HG03460 (cell line): ENCODE measurements at regions not wholly inside any gene's neighbourhood (a gene's known extent, or its start where the extent isn't known, plus 50 kb on each side); places are given as distances from the start of the nearest gene placed in this dataset.

Experiments used
- ATAC-seq: cut with Tn5 transposase; IDR thresholded peaks from one replicate; pipeline ENCODE4 v1.9.1; 2021; ENCODE audit not compliant: unreplicated experiment

- no peak for ATAC-seq
Measured at GRCh38 chr18:77811503-77811902, 561.9 kb downstream of the GALR1 start.

GRCh38 chr18:77815666-77816338 lies 566.2 kb downstream of the GALR1 start:
- no peak for ATAC-seq

GRCh38 chr18:77818328-77818727 lies 568.7 kb downstream of the GALR1 start:
- no peak for ATAC-seq

- no peak for ATAC-seq
Measured at GRCh38 chr18:77820472-77820871, 570.8 kb downstream of the GALR1 start.

GRCh38 chr18:77821892-77822291 lies 572.2 kb downstream of the GALR1 start:
- ATAC-seq, result no peak

- no peak for ATAC-seq
Measured at GRCh38 chr18:77822632-77823031, 573.0 kb downstream of the GALR1 start.

- no peak for ATAC-seq
Measured at GRCh38 chr18:77833807-77834206, 584.2 kb downstream of the GALR1 start.

- ATAC-seq, result no peak
Measured at GRCh38 chr18:77851802-77852201, 602.2 kb downstream of the GALR1 start.

GRCh38 chr18:77853859-77854258 lies 604.2 kb downstream of the GALR1 start:
- ATAC-seq, result no peak

- no peak for ATAC-seq
Measured at GRCh38 chr18:77857678-77858655, 608.3 kb downstream of the GALR1 start.

GRCh38 chr18:77859634-77860033 lies 610.0 kb downstream of the GALR1 start:
- ATAC-seq, result no peak

- ATAC-seq, result no peak
Measured at GRCh38 chr18:77862066-77862757, 612.6 kb downstream of the GALR1 start.

- no peak for ATAC-seq
Measured at GRCh38 chr18:77865853-77866252, 616.2 kb downstream of the GALR1 start.

- no peak for ATAC-seq
Measured at GRCh38 chr18:77866351-77866750, 616.7 kb downstream of the GALR1 start.

- ATAC-seq, result no peak
Measured at GRCh38 chr18:77870199-77870598, 620.6 kb downstream of the GALR1 start.

- ATAC-seq, result no peak
Measured at GRCh38 chr18:77870894-77871293, 621.2 kb downstream of the GALR1 start.

GRCh38 chr18:77872166-77872565 lies 622.5 kb downstream of the GALR1 start:
- no peak for ATAC-seq

GRCh38 chr18:77876319-77876865 lies 626.7 kb downstream of the GALR1 start:
- no peak for ATAC-seq

- no peak for ATAC-seq
Measured at GRCh38 chr18:77879829-77880228, 630.2 kb downstream of the GALR1 start.

- no peak for ATAC-seq
Measured at GRCh38 chr18:77884454-77884853, 634.8 kb downstream of the GALR1 start.

GRCh38 chr18:77894060-77894459 lies 644.4 kb downstream of the GALR1 start:
- ATAC-seq, result no peak
